ENCODE measurements at regions not wholly inside any gene's neighbourhood (a gene's known extent, or its start where the extent isn't known, plus 50 kb on each side); places are given as distances from the start of the nearest gene placed in this dataset.

GRCh38 chr5:161115941-161116340, 263.9 kb upstream of the ATP10B start:
- DNase-seq = no peak

DNA sequence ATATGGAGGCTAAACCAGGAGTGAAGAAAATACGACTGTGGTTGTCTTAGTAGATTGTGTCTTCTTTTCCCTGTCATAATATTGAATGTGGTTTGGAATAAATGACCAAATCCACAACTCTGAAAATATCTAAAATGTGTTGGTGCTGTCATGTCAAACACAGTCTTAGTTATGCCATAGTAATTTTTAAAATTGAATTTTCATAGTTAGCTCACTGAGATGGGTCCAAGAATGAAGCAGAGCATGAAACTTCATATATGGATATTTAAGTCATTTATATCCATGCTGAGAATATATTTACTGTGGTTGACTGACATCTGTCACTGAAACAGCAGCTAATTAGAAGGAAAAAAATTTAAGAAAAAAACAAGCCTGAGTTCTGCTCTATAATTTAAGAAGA, 260.4 kb upstream of the ATP10B start:
- no peak for DNase-seq

DNA sequence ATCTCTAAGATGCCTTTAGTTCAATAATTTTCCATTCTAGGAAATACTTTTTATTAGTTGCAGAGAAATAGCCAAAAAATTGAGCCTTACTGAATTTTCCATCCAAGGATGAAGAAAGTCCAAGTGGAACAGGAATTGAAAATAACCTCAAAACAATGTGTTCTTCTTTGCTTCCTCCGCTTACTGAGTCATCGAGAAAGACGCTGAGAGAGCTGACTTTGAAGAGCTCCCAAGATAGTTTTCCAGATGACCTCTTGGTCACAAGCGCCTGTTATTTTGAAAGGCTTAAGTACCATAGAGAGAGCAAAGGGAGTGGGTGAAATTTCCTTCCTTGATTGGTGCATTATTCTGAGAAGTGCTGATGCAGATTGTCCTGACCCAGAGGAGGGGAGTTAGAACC, 253.5 kb upstream of the ATP10B start:
- DNase-seq = no peak

DNA sequence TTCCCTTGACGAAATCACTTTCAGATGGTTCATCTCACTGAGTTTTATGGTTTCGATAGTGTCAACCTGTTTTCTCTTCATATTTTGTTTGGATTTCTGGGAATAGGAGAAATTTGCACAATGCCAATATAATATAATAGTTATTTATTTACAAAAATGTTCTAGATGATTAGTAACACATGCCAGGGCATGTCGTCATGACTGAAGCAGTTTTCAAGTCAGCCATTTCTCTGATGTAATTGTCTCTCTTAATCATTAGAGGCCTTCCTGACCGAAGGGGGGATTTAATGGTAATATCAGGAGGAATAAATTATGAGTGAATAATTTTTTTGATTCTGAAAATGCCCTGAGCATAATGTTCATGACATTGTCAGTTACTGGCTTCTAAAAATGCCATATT, 246.5 kb upstream of the ATP10B start:
- no peak for DNase-seq

DNA sequence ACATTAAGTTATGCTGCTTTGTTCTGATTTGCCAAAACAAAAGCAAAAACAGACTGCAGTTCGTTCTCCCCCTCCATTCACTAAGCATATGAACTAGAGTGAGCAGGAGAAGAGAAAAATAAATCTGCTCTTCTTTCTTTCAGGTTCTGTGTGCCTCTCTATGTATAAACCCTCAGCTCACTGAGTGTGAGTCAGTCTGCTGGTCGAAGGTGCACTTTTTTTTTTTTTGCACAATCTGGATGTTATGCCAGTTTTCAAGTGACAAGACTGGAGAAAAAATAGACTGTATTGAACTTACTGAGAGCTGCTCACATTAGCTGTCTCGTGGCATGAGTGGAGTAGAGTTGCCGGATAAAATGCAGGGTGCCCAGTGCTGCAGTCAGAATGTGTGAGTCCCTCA, 244.6 kb upstream of the ATP10B start:
- DNase-seq = no peak

DNA sequence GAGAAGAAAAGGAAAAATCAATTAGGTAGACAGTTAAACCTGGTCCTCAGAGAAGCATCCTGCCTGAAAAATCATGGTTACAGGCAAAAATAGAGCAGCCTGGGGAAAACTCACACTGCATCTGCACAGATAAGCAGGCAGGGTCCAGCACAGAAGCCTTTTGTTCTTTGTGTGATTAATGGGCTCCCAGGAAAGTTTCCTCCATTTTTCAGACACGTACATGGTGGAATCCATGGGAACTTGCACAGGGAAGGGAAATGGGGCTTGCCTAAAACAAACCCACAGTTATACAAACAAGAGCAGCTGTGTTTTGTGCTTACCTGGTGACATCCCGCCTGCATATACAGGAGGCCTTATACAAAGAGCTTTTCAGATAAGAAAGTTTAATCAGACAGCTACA, 243.9 kb upstream of the ATP10B start:
- DNase-seq = no peak

DNA sequence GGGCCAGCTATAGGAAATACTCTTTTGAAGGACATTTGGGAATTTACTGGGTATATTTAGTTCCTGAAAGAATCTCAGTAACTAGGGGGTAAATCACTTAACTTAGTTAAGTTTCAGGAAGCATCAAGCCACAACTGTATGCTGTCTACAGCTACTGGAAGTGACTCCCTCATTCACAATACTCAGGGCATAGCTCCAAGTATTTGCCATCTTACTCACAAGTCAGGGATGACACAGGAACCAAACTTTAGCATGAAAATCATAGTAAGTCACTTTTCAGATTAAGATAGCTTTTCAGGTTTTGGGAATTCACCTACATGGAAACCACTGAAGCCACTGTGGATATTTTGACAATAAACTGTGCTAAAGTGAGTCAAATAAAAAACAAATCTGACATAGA, 242.4 kb upstream of the ATP10B start:
- DNase-seq = no peak

GRCh38 chr5:161093100-161093499, 241.1 kb upstream of the ATP10B start:
- DNase-seq = no peak

GRCh38 chr5:161089569-161089968, 237.6 kb upstream of the ATP10B start:
- no peak for DNase-seq

- DNase-seq = no peak
These were observed 234.4 kb upstream of the ATP10B start for GRCh38 chr5:161086461-161086860.

- no peak for DNase-seq
These were observed 233.0 kb upstream of the ATP10B start for GRCh38 chr5:161085056-161085455.

GRCh38 chr5:161084115-161084514, 232.1 kb upstream of the ATP10B start:
- DNase-seq = no peak

GRCh38 chr5:161078793-161079192, 226.8 kb upstream of the ATP10B start:
- no peak for DNase-seq

DNA sequence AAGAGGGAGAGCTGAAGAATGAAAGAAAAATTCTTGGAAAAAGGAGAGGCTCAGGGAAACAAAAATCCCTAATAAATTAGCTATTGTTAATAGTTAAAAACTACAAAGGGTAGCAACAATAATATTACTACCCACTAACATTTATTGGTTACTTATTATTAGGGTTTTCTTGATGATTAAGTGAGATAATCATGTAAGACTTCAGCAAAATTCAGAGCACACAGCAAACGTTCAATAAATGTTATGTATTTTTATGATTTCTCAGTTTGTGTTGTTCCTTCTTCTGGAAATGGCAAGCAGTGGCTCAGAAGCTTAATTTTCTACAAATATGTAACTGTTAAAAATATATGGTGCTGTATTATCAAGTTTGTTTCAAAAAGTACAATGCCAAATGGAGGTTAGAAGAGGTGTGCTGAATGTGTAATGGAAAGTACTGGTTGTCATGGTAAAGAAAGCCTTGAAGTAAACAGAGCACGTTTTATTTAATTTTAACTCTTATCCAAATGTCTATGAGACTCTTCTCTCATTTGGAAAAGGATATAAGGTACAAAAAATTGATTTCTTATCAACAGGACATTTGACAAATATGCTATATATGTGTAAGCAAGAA, 226.0 kb upstream of the ATP10B start:
- no peak for DNase-seq

GRCh38 chr5:161077496-161077895, 225.5 kb upstream of the ATP10B start:
- no peak for DNase-seq

GRCh38 chr5:161064781-161065180, 212.8 kb upstream of the ATP10B start:
- DNase-seq = no peak

- DNase-seq = no peak
These were observed 212.3 kb upstream of the ATP10B start for GRCh38 chr5:161064297-161064696.

- DNase-seq = no peak
These were observed 206.8 kb upstream of the ATP10B start for GRCh38 chr5:161058781-161059180.

- no peak for DNase-seq
These were observed 200.0 kb upstream of the ATP10B start for GRCh38 chr5:161051920-161052500.

- no peak for DNase-seq
These were observed 195.0 kb upstream of the ATP10B start for GRCh38 chr5:161047024-161047423.

- DNase-seq = no peak
These were observed 190.9 kb upstream of the ATP10B start for GRCh38 chr5:161042862-161043261.

GRCh38 chr5:161042443-161042842, 190.4 kb upstream of the ATP10B start:
- DNase-seq = no peak

- no peak for DNase-seq
These were observed 188.8 kb upstream of the ATP10B start for GRCh38 chr5:161040818-161041217.

DNA sequence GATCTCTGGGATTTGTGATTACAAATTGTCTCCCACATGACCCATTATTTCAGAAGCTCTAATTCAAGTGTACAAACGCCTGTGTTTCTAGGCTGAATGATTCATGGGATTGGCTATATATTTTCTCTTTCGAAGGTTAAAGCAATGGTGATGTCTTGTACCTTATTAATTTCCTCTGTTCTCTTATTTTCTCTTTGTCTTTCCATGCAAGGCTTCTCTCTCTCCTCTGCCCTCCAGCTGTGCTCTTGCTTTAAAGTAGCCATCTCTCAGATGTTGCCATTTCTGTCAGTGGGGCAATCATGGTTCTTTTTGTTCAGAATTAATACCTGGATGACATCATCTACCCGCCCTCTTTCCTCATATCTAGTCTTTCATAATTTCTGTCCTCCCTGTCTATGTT, 184.3 kb upstream of the ATP10B start:
- no peak for DNase-seq

DNA sequence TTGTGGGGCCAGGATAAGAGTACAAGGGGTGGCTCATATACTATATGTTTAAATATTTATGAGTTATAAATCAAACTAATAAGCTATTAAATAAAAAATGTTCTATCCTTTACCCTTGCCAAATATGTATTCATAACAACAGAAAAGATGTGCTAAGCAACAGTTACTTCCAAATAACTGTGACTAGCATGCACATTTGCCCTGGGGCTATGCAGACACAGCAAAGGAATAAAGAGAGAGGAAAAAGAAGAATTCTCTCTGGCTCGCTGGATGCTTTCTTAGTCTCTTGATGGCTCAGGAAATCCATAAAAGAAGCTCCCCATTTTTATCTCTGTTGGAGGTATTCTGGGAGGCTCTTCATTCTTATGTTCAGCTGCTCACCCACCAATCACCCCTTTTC, 182.4 kb upstream of the ATP10B start:
- DNase-seq = no peak
